CD4-positive, alpha-beta T cell treated with Interleukin-1 beta for 1 hour (primary cell): ENCODE measurements at regions not wholly inside any gene's neighbourhood (a gene's known extent, or its start where the extent isn't known, plus 50 kb on each side); places are given as distances from the start of the nearest gene placed in this dataset.

ENCODE experiments used
- DNase-seq, 2 donors: peaks; one replicate each; pipeline ENCODE4 v3.0.0-alpha.2; 2020 to 2022

DNA sequence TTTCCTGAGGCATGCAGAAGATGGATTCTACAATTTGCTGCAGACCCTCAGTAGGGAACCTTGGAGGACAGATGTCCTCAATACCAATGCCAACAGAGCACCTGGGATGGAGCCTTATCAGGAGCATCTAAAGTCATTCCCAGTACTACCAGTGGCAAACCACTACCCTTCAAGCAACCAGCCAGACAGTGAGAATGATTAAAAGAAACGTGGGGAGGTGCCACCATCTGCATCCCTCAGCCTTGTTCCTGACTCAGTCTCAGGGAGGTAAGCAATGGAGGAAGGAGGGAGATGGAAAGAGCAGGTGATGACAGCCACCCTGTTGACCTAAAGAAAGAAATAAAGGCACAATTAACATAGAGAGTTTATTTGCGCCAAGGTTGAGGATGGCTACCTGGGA lies 175.2 kb upstream of the GRIN2B start:
- DNase-seq, result no peak

DNA sequence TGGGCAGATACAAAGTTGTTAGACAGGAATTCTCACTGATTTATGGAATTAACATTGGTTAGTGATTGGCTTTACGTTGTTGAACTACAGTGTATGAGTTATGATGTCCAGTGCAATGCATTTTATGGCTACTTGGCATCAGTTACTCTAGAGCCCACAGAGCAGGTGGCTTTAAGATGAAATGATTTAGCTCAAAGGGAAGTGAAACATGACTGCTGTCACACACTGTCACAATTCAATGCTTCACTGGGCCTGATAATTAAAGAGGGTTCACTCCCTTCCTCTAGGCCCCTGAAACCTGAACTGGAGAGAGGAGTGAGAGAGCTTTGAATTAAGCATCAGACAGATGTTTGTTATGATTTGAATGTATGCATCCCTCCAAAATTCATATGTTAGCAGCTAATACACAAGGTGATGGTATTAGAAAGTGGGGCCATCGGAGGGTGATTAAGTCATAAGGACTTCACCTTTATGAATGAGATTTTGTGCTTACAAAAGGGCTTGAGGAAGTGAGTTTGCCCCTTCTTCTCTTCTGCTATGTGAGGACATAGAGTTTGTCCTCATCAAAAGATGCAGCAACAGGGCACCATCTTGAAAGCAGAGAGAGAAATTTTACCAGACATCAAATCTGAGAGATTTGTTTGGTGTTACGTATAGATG lies 175.8 kb upstream of the GRIN2B start:
- DNase-seq, result peak in 1 of 2 donors; percentile 44

DNA sequence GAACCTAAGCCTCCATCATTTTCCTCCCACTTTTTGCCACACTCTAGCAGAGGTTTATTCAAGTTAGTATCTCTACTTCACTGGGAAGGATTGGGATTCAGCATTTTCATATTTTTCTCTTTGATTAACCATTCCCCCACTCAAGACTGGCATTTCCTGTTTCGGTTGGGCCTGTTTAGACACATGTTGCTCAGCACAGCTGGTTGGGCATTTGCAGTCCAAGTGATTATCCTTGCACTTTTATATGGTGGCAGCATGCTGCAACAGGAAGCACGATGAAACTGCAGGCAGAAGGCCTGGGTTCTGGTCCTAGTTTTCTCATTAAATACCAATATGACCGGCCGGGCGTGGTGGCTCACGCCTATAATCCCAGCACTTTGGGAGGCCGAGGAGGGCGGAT lies 182.9 kb upstream of the GRIN2B start:
- no peak for DNase-seq

DNA sequence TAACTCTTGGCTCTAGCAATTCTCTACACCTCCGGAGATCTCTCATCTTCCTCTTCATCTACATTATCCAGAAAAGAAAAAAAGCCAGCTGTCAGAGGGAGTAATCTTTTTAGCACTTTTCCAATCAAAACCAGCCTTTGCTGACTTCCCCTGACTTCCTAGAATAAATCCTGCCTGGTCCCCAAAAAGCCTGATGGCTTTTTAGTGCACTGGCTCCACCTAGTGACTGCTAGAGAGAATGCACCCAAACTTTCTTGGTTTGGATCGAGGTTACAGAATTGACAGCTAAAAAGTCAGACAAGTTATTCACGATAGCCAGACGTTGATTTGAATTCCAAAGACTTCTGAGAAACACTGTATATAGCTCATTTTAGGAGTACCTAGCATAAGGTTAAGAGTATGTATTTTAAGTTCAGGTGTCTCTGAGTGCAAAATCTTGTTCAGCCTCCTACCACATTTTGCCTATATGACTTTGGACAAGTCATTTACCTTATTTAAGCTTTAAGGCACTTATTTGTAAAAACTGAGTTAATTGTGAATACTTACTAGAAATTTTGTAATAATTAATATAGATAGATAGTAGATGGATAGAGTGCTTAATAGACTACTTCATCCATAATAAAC lies 185.7 kb upstream of the GRIN2B start:
- DNase-seq, result peak; percentile 13 to 37

DNA sequence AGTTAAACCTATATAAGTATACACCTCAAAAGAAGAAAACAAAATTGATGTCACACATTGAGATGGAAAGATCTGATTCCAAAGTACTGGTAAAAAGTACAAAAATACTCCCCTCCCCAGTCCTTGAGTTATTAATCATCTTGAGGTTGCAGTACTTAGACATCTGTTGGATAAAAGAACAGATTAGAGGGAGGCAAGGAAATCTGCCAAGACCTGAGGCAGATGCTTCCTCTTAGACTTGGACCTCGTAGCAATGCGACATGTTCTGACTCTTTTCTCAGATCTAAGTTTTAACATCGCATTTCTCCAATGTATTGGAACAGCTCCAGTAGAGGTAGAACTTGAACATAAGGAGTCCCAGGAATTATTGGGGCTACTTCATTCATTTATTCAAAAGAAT lies 187.9 kb upstream of the GRIN2B start:
- no peak for DNase-seq

DNA sequence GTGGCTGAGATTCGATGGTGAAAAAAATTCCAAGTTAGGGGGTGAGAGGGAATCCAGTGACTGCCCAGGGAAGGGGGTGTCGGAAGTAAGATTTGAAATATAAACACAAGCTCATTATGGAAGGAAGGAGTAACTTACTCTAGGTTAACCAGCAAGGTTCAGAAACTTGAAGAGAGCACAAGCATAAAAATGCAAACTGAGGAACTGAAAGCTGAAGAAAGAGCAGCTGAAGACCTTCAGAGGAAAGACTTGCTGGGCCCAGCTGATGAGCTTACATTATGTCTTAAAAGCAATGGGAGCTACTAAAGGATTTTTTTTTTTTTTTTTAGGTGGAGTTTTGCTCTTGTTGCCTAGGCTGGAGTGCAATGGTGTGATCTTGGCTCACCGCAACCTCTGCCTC lies 189.7 kb upstream of the GRIN2B start:
- DNase-seq, result no peak

DNA sequence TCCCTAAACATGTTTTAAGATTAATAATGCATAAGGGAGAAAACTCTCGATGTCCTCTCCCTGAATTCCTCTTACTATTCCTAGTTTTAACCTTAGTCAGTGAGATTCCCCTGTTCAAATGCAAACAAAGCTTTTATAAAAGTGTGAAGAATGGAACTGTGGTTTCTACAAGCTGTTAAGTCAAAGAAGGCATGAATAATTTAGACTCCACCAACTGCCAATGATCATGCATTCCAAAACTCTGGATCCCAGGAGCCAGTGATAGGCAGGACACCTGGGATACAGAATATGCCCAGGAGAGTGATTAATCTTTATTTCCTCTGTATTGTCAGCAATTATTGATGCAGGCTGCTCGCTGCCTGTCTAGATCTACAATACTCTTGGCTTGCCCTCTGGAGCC lies 190.3 kb upstream of the ATF7IP start:
- DNase-seq, result no peak

DNA sequence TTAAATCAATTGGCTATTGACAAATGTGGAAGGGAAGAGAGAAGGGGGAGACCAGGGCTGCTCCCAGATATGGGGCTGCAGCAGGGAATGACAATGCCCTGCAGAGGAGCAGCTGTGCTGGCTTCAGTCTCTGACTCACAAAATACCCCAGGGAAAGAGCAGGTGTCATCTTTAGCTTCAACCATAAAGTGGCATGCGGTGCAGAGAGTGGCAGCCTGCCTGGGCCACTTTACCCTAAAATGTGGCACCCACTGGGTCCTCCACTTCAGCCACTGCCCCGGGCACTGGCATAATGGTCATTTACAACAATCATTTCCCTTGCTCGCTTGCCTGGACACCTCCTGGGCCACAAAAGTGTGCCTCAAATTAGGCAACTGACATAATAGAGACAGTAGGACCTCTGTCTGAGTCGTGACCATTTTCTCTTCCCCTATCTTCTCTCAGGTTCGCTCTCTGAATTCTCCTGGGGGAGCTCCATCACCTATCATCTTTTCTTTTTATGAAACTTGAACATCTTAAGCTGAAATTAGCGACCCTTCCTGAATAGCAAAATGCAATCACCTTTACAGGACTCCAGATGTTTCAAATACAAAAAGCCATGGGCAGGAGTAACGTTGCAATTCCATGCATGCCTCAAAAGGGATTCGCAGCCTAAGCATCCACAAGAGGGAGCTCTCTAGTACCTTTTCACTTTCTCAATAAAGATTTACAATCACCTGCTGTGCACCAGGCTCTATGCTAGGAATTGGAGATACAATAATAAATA lies 179.9 kb upstream of the ATF7IP start:
- DNase-seq, result peak in 1 of 2 donors; percentile 37

DNA sequence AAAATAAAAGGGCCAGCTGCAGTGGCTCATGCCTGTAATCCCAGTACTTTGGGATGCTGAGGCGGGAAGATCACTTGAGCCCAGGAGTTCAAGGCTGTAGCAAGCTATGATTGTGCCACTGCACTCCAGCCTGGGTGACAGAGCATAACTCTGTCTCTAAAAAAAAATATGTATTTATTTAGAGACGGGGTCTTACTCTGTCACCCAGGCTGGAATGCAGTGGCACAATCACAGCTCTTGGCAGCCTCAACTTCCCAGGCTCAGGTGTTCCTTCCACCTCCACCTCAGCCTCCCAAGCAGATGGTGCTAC lies 179.3 kb upstream of the ATF7IP start:
- no peak for DNase-seq

DNA sequence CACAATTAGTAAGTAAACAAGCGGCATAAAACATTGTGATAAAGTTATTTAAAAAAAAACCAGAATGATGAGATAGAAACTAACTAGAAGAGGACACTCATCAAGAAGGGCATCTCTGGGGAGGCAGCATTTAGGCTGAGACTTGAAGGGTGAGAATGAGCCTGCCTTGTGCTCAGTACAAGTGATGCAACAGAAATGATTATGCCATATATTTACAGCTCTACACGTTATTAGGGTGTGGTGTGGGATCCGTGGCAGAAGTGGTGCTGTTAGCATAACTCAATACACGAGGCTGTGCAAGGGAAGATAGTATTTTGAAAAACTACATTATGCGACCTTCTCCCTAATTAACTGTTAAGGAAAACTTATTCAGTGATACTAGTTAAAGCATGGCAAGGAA lies 178.5 kb upstream of the ATF7IP start:
- no peak for DNase-seq

DNA sequence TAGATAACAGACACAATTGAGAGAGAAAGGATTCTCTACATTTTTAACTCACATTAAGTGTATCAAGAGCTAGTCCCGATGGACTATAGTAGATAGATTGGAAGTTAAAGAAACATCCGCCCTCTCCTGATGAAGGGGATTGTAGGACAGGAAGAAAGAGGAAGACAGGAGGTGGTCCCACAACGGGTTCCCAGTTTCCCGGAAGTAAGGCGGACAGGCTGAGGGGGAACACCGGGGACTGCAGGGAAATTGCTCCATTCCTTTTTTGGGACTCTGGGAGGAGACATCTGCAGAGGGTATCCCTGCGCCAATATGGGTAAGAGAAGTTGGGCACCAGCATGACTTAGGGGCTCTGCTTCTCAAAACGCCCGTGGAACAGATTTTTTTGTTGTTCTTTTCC lies 177.5 kb upstream of the ATF7IP start:
- DNase-seq, result no peak

DNA sequence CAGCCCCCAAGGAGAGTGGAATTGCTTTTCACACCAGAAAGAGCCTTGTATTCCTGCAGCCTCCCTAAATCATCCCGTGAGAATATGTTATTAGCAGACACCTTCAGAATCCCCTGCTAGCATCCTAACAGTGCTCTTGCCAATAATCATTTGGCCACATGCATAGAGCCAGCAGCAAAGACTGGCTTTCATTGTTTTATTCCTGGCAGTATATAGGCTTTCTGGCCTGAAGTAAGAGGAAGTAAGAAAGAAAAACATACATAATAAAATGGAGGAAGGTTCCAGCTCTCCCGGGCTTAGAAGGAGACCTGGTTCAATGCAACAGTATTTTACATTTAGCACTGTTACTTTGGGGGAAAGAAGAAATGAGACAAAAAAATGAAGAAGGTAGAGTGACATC lies 176.7 kb upstream of the ATF7IP start:
- DNase-seq, result no peak

DNA sequence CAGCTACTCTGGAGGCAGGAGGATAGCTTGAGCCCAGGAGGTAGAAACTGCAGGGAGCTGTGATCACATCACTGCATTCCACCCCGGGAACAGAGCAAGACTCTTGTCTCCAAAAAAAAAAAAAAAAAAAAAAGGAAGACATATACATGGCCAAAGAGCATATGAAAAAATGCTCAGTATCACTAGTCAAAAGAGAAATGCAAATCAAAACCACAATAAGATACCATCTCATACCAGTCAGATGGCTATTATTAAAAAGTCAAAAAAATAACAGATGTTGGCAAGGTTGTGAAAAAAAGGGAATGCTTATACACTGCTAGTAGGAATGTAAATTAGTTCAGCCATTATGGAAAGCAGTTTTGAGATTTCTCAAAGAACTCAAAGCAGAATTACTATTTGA lies 174.8 kb upstream of the ATF7IP start:
- no peak for DNase-seq

DNA sequence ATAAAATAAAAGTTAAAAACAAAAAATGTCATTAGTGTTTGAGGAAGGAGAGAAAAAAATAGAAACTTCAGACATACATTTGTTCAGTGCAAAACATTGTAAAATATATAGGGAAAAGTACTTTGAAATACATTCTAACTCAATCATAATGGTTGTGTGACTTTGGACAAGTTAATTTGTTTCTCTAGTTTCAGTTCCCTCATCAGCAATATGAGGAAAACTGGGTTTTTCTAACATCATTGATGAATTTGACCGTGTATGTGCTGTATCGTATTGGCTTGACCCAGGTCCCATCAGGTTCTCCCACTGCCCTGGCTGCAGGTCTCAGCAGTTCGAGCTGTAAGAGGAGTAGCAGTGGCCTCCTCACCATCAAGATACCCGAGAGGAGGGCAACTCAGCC lies 173.9 kb upstream of the ATF7IP start:
- DNase-seq, result no peak

DNA sequence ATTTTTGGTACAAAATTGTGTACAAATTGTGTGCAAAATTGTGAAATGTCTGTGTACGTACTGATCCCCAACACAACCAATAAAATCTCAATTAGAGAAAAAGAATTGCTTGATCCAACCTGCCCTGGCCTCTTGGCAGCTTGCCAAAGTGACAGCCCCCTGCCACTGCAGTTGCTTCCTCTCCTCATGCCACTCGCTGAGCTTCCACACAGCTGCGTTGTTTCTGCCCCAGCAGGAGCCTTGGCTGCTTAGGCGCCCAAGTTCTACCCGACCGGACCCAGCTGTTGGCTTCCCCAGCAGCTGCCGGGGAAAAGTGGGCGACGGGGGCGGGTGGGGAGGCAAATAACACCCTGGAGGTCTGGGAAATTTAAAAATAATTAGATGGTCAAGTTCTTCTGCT lies 171.8 kb upstream of the ATF7IP start:
- DNase-seq, result no peak

DNA sequence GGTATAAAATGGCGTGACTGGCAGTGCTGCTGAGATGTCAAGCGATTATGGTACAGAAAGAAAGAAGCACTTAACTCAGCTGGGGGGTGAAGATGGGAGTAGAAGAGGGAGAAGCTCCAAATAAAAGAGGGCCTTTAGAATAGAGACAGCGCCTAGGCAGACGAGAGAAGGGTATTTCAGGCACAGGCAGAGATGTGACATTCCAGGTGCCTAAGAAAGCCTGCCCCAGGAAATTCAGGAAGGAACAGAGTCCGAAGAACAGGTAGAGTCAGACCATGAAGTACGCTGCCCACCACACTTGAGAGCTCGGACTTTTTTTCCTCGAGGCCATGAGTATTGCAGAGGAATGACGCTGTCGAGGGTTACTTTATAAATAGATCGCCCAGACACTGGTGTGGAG lies 170.9 kb upstream of the ATF7IP start:
- no peak for DNase-seq

DNA sequence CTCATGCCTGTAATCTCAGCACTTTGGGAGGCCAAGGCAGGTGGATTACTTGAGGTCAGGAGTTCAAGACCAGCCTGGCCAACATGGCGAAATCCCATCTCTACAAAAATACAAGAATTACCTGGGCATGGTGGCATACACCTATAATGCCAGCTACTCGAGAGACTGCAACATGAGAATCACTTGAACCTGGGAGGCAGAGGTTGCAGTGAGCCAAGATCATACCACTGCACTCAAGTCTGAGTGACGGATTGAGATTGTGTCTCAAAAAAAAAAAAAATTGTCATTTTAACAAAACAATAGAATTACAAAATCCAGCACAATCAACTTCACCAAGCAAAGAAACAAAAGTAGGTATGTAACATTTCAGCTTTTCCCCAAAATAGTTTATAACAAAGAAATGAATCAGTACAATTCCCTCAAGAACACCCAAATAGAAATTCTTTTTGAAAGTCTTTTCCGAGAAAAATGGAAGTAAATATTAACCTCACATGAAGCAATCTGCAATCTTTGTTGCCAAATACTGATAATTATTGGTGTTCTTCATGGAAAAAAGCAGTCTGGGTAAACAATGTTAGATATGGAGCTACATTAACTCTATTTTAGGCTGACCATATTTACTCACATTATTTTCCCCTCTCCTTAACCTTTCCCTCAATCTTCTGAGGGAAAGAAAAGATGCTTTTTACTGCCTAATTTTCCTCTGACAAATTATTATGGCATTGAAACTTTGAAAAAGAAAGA lies 165.9 kb upstream of the ATF7IP start:
- DNase-seq, result no peak

DNA sequence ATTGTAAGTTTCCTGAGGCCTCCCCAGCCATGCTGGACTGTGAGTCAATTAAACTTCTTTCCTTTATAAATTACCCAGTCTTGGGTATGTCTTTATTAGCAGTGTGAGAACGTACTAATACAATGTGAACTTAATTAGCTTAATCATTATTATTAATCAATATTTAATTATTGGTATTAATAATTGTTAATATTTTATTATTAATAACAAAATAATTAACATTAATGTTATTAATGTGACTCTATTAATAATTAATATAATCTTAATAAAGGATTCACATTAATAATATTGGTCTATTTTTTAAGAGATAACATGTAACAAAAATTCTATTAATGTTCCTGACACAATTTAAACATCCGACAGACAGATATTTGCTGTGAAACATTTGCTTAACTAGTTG lies 164.9 kb upstream of the ATF7IP start:
- DNase-seq, result no peak

DNA sequence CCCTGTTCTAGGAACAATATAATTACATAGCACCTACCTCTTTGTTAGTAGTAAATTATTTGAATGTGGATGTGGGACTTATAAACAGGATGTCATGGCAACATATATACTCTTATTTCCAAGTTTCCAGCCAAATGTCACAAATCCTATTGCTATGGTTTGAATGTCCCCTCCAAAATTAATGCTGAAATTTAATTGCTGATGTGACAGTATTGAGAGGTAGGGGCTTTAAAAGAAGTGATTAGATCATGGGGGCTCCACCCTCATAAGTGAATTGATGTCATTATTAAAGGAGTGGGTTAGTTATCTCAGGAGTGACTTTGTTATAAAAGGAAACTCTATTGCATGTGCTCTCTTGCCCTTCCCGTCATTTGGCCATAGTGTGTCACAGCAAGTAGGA lies 164.2 kb upstream of the ATF7IP start:
- no peak for DNase-seq

DNA sequence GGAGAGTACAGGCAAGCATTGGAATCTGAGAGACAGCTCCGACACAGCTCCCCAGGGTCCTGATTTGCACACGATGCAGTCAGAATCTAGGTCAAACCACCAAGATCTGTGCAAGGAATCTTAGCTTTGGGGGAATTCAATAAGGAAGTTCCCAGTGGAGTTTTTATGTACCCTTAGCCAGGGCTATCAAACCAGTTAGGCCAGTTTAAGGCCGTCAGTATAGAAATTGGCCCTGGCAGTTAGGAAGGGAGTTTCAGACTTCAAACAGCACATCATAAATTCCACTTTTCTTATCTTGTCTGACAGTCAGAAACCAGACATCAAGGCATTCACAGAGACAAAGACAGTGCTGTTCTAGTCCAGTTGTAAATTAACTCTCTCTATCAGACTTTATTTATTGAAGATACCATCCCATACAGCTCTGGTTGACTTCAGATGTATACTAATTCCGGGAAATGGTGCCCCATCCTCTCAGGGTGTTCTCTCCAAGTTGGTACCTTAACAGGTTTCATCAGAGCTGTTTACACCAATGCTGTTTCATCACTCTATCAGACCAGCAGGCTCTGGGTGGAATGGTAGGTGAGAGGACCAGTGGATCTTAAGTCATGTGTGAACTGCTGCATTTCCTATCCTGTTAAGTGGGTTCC lies 157.5 kb upstream of the ATF7IP start:
- no peak for DNase-seq

DNA sequence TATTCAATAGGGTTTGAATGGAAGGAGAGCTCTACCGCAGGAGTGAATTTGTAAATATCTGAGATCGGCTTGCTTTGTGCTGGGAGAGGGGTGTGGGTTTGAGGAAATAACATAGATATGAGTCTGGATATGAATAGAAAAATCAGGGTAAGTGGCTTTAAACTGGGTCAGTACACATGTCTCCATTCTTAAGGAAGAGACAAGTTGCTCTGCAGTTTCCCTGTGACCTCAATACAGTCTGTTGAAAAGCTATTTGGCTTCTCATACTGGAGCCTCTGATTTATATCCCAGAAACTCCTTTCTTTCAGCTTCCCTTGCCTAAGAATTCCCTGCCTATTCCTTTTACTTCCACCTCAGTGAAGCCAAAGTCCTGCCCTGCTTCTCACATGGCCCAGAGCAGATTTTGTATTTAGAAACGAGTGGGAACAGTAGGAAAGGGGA lies 153.5 kb upstream of the ATF7IP start:
- no peak for DNase-seq

DNA sequence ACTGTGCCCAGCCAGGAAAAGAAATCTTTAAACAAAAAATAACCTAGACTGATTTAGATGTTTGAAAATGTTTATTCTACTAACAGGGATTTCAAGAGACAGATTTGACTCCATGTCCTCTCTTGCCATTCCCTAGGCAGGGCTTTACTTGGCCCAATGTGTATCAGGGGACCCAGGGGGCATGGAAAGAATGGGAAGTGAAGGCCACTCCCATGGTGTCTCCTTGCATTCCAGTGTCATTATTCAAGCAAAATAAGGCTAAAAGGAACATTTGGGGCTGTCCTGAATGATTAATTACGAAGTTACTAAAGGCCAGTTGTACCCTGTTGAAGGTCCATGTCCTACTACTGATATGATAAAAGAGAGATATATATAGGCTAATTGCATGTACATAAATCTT lies 151.9 kb upstream of the ATF7IP start:
- DNase-seq, result no peak

DNA sequence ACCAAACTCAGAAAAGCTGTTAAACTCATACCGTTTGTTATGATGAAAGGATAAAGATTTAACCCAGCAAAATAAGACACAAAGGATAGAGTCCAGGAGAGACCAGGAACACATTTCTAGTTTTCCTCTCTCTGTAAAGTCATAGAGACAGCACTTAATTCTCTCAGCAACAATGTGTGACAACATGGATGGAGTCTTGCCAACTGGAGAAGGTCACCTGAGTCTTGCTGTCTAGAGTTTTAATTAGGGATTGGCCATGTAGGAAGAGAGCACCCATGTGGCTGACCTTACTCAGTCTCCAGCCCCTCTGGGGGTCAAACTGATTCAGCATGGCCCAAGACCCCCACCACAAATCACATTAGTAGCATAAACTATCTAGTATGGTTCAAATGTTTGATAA lies 151.0 kb upstream of the ATF7IP start:
- DNase-seq, result no peak
